ENCODE measurements at regions not wholly inside any gene's neighbourhood (a gene's known extent, or its start where the extent isn't known, plus 50 kb on each side); places are given as distances from the start of the nearest gene placed in this dataset.

GRCh38 chr12:30320561-30320960 lies 375.1 kb downstream of the IPO8 start:
- TF ChIP-seq CTCF (IDR thresholded peaks at IDR 0.05) (no peak), EP300 (IDR thresholded peaks at IDR 0.05) (no peak), POLR2AphosphoS5 (IDR thresholded peaks at IDR 0.05) (no peak)

Measured in sigmoid colon (tissue), 4 donors.